ENCODE measurements at regions not wholly inside any gene's neighbourhood (a gene's known extent, or its start where the extent isn't known, plus 50 kb on each side); places are given as distances from the start of the nearest gene placed in this dataset.

GRCh38 chr10:121155742-121156474, 304.7 kb downstream of the WDR11 start:
- no peaks in the 10 kb centered on the region; the same call in 1 of the 2 replicates for H3K9me3 ChIP-seq (ENCODE audit: insufficient read depth, low read depth, low read length)
- TF ChIP-seq EZH2phosphoT487 (IDR thresholded peaks at IDR 0.05; ENCODE audit: borderline replicate concordance), result no peak
- no peak for TF ChIP-seq CTCF (conservative IDR thresholded peaks at IDR 0.05; ENCODE audit: low read length)
- H4K20me1 ChIP-seq (ENCODE audit: insufficient read depth, low read length, poor library complexity, severe bottlenecking), result no peaks in the 10 kb centered on the region
- H3K36me3 ChIP-seq (ENCODE audit: insufficient read depth, low read length), result no peaks in the 10 kb centered on the region
- no peak overlapping the region for H2AFZ ChIP-seq (ENCODE audit: low read length)
- H3K4me1 ChIP-seq (ENCODE audit: insufficient read depth, low read length, poor library complexity, severe bottlenecking), result no peaks in the 10 kb centered on the region
- H3K4me3 ChIP-seq (ENCODE audit: low read length, poor library complexity, severe bottlenecking), result no peak overlapping the region
- no peaks in the 10 kb centered on the region for H3K9me2 ChIP-seq (replicated peaks; ENCODE audit: low read depth, low read length)
- H3K4me2 ChIP-seq (ENCODE audit: low read depth, low read length, poor library complexity, severe bottlenecking), result no peak overlapping the region
- no peaks in the 10 kb centered on the region for H3K27me3 ChIP-seq (ENCODE audit: insufficient read depth, low read length, poor library complexity, severe bottlenecking)
- H3K79me2 ChIP-seq (ENCODE audit: insufficient read depth, low read length), result no peaks in the 10 kb centered on the region
- no peak overlapping the region for H3K9ac ChIP-seq (ENCODE audit: low read depth, low read length, poor library complexity, severe bottlenecking)
- H3F3A ChIP-seq (ENCODE audit: low read depth), result no peaks in the 10 kb centered on the region

- no peaks in the 10 kb centered on the region for H3K4me1 ChIP-seq (ENCODE audit: insufficient read depth, low read length, poor library complexity, severe bottlenecking)
- no peak overlapping the region for H3K4me2 ChIP-seq (ENCODE audit: low read depth, low read length, poor library complexity, severe bottlenecking)
Observed at GRCh38 chr10:121157998-121158397, 306.8 kb downstream of the WDR11 start.

DNA sequence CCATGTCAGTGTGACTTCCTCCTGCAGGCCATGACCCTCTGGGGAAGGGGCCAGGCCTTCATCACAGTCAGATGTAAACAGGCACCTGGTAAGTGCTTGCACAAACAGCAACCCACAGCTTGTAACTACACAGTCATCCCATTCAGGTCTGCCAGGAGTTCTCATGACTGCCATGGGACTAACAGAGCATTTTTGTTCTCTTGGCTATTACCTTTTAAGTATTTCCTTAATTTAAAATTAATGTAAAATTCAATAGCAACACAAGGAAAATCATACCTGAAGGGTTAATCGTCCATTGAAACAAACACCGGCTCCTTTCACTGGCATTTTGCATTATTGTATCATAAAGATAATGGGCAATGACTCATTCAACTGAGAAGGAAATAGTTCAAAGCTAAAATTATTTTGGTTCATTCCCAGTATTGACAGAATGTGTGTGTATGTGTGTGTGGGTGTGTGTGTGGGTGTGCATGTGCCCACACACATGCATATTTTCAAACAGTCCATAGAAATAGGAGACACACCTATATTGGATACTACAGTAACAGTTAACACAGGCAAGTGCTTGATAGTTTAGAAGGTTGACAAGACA, 307.9 kb downstream of the WDR11 start:
- Histone ChIP-seq H3K36me3 (ENCODE audit: insufficient read depth, low read length) (no peaks in the 10 kb centered on the region), H4K20me1 (ENCODE audit: insufficient read depth, low read length, poor library complexity, severe bottlenecking) (no peaks in the 10 kb centered on the region), H3K4me2 (ENCODE audit: low read depth, low read length, poor library complexity, severe bottlenecking) (no peak overlapping the region), H3F3A (ENCODE audit: low read depth) (no peaks in the 10 kb centered on the region), H3K27me3 (ENCODE audit: insufficient read depth, low read length, poor library complexity, severe bottlenecking) (no peaks in the 10 kb centered on the region), H3K4me1 (ENCODE audit: insufficient read depth, low read length, poor library complexity, severe bottlenecking) (no peaks in the 10 kb centered on the region), H3K9ac (ENCODE audit: low read depth, low read length, poor library complexity, severe bottlenecking) (no peak overlapping the region), H3K79me2 (ENCODE audit: insufficient read depth, low read length) (no peaks in the 10 kb centered on the region), H3K4me3 (ENCODE audit: low read length, poor library complexity, severe bottlenecking) (no peak overlapping the region), H3K9me3 (ENCODE audit: insufficient read depth, low read depth, low read length) (peaks cover 3% of the 10 kb centered on the region; the same call in 1 of the 2 replicates), H2AFZ (ENCODE audit: low read length) (no peak overlapping the region), H3K9me2 (replicated peaks; ENCODE audit: low read depth, low read length) (no peaks in the 10 kb centered on the region)
- no peak for TF ChIP-seq EZH2phosphoT487 (IDR thresholded peaks at IDR 0.05; ENCODE audit: borderline replicate concordance)
- TF ChIP-seq CTCF (conservative IDR thresholded peaks at IDR 0.05; ENCODE audit: low read length), result no peak

More at GRCh38 chr10:121157998-121158397, 306.8 kb downstream of the WDR11 start:
- Histone ChIP-seq H3K4me3 (ENCODE audit: low read length, poor library complexity, severe bottlenecking) (no peak overlapping the region), H3K36me3 (ENCODE audit: insufficient read depth, low read length) (no peaks in the 10 kb centered on the region), H3K79me2 (ENCODE audit: insufficient read depth, low read length) (no peaks in the 10 kb centered on the region), H3F3A (ENCODE audit: low read depth) (no peaks in the 10 kb centered on the region), H3K9me2 (replicated peaks; ENCODE audit: low read depth, low read length) (no peaks in the 10 kb centered on the region), H4K20me1 (ENCODE audit: insufficient read depth, low read length, poor library complexity, severe bottlenecking) (no peaks in the 10 kb centered on the region), H3K27me3 (ENCODE audit: insufficient read depth, low read length, poor library complexity, severe bottlenecking) (no peaks in the 10 kb centered on the region), H3K9ac (ENCODE audit: low read depth, low read length, poor library complexity, severe bottlenecking) (no peak overlapping the region), H3K9me3 (ENCODE audit: insufficient read depth, low read depth, low read length) (peaks cover 3% of the 10 kb centered on the region; the same call in 1 of the 2 replicates), H2AFZ (ENCODE audit: low read length) (no peak overlapping the region)
- no peak for TF ChIP-seq EZH2phosphoT487 (IDR thresholded peaks at IDR 0.05; ENCODE audit: borderline replicate concordance)
- TF ChIP-seq CTCF (conservative IDR thresholded peaks at IDR 0.05; ENCODE audit: low read length), result no peak
